ENCODE measurements at regions not wholly inside any gene's neighbourhood (a gene's known extent, or its start where the extent isn't known, plus 50 kb on each side); places are given as distances from the start of the nearest gene placed in this dataset.

DNA sequence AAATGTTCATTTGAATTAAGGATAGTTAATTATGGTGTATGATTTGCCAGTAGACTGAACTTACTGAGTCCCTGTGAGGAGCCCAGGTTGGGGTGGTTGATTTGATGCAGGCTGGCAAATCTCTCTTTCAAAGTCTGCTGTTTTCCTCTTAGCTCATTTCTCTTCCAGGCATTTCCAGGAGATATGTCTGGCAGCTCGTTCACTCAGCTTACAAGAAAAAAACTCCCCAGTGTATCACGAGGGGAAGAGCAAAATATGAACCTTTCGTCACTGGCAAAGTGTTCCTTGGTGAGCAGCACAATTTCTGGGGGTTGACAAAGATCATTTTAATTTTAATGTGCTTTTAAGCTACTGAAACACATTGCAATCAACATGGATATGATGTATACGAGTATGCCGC, 244.2 kb downstream of the CBLL2 start:
- H3K4me1 Mint-ChIP-seq, result no peaks in the 10 kb centered on the region
- H3K4me3 Mint-ChIP-seq, result no peak overlapping the region
- Histone ChIP-seq H3K36me3 (ENCODE audit: control insufficient read depth in 2 of 2, extremely low read depth in 1 of 2, insufficient read depth in 1 of 2, low read length in 1 of 2) (no peaks in the 10 kb centered on the region), H3K4me3 (ENCODE audit: control insufficient read depth in 1 of 2, extremely low read depth in 1 of 2, low read length in 1 of 2) (no peak overlapping the region), H3K4me1 (ENCODE audit: control insufficient read depth in 1 of 2, extremely low read depth in 1 of 2, insufficient read depth in 2 of 2, low read length in 2 of 2) (no peaks in the 10 kb centered on the region), H3K27me3 (replicated peaks in 1 of 2; ENCODE audit: control insufficient read depth in 2 of 2, extremely low read depth in 1 of 2, insufficient read depth in 2 of 2, low read length in 1 of 2) (no peaks in the 10 kb centered on the region), H3K9me3 (no peaks in the 10 kb centered on the region), H3K27ac (ENCODE audit: low read length) (no peak overlapping the region)
- DNase-seq (no peak), ATAC-seq (replicated peaks in 1 of 4) (no peak)
- H3K9me3 Mint-ChIP-seq, result peaks cover 0 to 8% (median 0%) of the 10 kb centered on the region in 3 donors
- no CpG with 5 or more reads among the region's 5 CpGs for WGBS (ENCODE audit: insufficient coverage)
- CTCF ChIA-PET, result no interaction called here
- POLR2A ChIA-PET, result no interaction called here
- H3K36me3 Mint-ChIP-seq, result no peaks in the 10 kb centered on the region
- H3K27ac Mint-ChIP-seq, result no peak overlapping the region
- no peaks in the 10 kb centered on the region for H3K27me3 Mint-ChIP-seq

DNA sequence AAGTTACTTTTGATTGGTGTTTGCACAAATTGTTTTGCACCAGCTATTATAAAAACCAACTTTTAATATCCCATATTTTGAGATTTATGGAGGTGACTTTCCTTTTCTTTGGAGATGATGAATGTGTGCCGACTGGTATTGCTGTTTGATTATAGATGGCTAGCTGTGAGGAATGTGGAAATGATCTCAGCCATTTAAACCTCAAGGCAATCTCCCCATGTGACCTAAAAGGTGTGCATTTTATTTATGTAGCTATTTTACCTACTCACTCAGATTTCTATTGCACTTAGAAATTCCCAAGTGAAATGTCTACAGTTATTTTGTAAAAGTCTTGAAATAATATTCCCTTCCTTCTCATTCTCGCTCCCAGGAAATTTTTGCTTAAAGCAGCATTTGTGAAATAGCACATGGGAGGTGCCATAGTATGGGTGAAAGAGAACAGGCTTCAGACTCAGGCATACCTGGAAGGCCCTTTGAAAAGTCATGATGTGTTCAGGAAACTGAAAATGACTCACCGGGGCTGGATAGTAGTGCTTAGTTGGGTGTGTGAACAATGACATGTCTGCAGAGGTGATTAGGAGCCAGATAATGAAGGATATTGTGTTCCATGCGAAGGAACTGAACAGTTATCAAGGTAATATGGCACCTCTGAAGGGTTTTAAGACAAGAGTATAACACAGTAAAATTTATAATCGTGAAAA, 247.6 kb downstream of the CBLL2 start:
- CTCF ChIA-PET, result no interaction called here
- no peak overlapping the region for H3K4me3 Mint-ChIP-seq

DNA sequence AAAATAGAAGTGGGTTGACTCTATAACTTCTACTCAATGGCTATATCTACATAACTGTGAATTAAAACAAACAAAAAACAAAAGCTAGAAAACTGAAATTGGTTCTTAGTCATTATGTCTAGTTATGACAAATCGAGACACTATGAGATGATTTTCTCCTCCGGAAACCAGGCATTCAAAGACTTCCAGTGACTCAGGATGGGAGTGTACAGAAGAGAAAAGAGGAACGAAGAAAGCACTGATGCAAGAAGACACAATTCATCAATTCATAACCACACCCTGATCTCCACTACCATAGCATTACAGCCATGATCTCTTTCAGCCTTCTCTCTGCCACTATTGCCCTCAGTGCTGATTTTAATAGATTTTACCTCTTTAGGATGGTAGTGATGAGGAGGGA, 253.6 kb downstream of the CBLL2 start:
- Mint-ChIP-seq H3K4me1 (no peaks in the 10 kb centered on the region), H3K36me3 (no peaks in the 10 kb centered on the region), H3K4me3 (no peak overlapping the region), H3K9me3 (peaks cover 0 to 6% (median 0%) of the 10 kb centered on the region in 3 donors), H3K27ac (no peak overlapping the region), H3K27me3 (no peaks in the 10 kb centered on the region)
- DNase-seq, result no peak
- Histone ChIP-seq H3K9me3 (no peaks in the 10 kb centered on the region), H3K4me3 (ENCODE audit: control insufficient read depth in 1 of 2, extremely low read depth in 1 of 2, low read length in 1 of 2) (no peak overlapping the region), H3K36me3 (ENCODE audit: control insufficient read depth in 2 of 2, extremely low read depth in 1 of 2, insufficient read depth in 1 of 2, low read length in 1 of 2) (no peaks in the 10 kb centered on the region), H3K27me3 (replicated peaks in 1 of 2; ENCODE audit: control insufficient read depth in 2 of 2, extremely low read depth in 1 of 2, insufficient read depth in 2 of 2, low read length in 1 of 2) (no peaks in the 10 kb centered on the region), H3K4me1 (ENCODE audit: control insufficient read depth in 1 of 2, extremely low read depth in 1 of 2, insufficient read depth in 2 of 2, low read length in 2 of 2) (no peaks in the 10 kb centered on the region), H3K27ac (ENCODE audit: low read length) (no peak overlapping the region)
- ChIA-PET CTCF (no interaction called here), POLR2A (no interaction called here)
- WGBS (ENCODE audit: insufficient coverage), result no CpG with 5 or more reads among the region's 3 CpGs
- no peak for ATAC-seq (replicated peaks in 1 of 4)

More for the DNA sequence above, 247.6 kb downstream of the CBLL2 start:
- Mint-ChIP-seq H3K9me3 (peaks cover 0 to 8% (median 0%) of the 10 kb centered on the region in 3 donors), H3K36me3 (no peaks in the 10 kb centered on the region), H3K27ac (no peak overlapping the region), H3K27me3 (no peaks in the 10 kb centered on the region), H3K4me1 (no peaks in the 10 kb centered on the region)
- Histone ChIP-seq H3K27ac (ENCODE audit: low read length) (no peak overlapping the region), H3K9me3 (no peaks in the 10 kb centered on the region), H3K36me3 (ENCODE audit: control insufficient read depth in 2 of 2, extremely low read depth in 1 of 2, insufficient read depth in 1 of 2, low read length in 1 of 2) (no peaks in the 10 kb centered on the region), H3K4me1 (ENCODE audit: control insufficient read depth in 1 of 2, extremely low read depth in 1 of 2, insufficient read depth in 2 of 2, low read length in 2 of 2) (no peaks in the 10 kb centered on the region), H3K4me3 (ENCODE audit: control insufficient read depth in 1 of 2, extremely low read depth in 1 of 2, low read length in 1 of 2) (no peak overlapping the region), H3K27me3 (replicated peaks in 1 of 2; ENCODE audit: control insufficient read depth in 2 of 2, extremely low read depth in 1 of 2, insufficient read depth in 2 of 2, low read length in 1 of 2) (no peaks in the 10 kb centered on the region)
- WGBS (ENCODE audit: insufficient coverage), result 50% methylated on average over 1 of the region's 5 CpGs
- POLR2A ChIA-PET, result no interaction called here
- DNase-seq (no peak), ATAC-seq (replicated peaks in 1 of 4) (no peak)

DNA sequence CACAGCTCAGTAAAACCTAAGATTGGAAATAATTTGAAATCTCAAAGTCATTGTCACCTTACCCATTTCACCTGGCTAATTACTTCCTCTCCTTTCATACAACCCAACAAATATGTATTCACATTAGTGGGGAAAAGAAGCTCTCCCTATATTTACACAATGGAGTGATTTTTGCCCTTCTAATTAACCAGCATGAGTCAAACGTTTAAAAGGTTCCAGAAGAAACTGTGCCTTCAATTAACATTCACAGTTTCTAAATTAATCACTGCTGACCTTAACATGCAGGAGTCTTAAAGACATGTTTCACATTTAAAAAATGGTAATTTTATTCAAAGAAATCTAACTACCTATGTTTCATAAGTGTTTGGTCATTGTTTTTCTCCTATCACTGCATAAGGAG, 254.6 kb downstream of the CBLL2 start:
- no peak overlapping the region for H3K4me3 Mint-ChIP-seq
- ChIA-PET CTCF (no interaction called here), POLR2A (no interaction called here)
- H3K9me3 Mint-ChIP-seq, result peaks cover 0 to 6% (median 0%) of the 10 kb centered on the region in 3 donors
- no peaks in the 10 kb centered on the region for H3K9me3 ChIP-seq
- H3K36me3 Mint-ChIP-seq, result no peaks in the 10 kb centered on the region
- no peak overlapping the region for H3K27ac Mint-ChIP-seq
- no peaks in the 10 kb centered on the region for H3K36me3 ChIP-seq (ENCODE audit: control insufficient read depth in 2 of 2, extremely low read depth in 1 of 2, insufficient read depth in 1 of 2, low read length in 1 of 2)
- H3K4me1 Mint-ChIP-seq, result no peaks in the 10 kb centered on the region
- ATAC-seq (replicated peaks in 1 of 4), result no peak
- WGBS (ENCODE audit: insufficient coverage), result no CpG with 5 or more reads among the region's 1 CpG
- H3K4me3 ChIP-seq (ENCODE audit: control insufficient read depth in 1 of 2, extremely low read depth in 1 of 2, low read length in 1 of 2), result no peak overlapping the region
- no peaks in the 10 kb centered on the region for H3K4me1 ChIP-seq (ENCODE audit: control insufficient read depth in 1 of 2, extremely low read depth in 1 of 2, insufficient read depth in 2 of 2, low read length in 2 of 2)
- H3K27me3 ChIP-seq (replicated peaks in 1 of 2; ENCODE audit: control insufficient read depth in 2 of 2, extremely low read depth in 1 of 2, insufficient read depth in 2 of 2, low read length in 1 of 2), result no peaks in the 10 kb centered on the region
- no peak overlapping the region for H3K27ac ChIP-seq (ENCODE audit: low read length)
- no peak for DNase-seq
- H3K27me3 Mint-ChIP-seq, result no peaks in the 10 kb centered on the region

DNA sequence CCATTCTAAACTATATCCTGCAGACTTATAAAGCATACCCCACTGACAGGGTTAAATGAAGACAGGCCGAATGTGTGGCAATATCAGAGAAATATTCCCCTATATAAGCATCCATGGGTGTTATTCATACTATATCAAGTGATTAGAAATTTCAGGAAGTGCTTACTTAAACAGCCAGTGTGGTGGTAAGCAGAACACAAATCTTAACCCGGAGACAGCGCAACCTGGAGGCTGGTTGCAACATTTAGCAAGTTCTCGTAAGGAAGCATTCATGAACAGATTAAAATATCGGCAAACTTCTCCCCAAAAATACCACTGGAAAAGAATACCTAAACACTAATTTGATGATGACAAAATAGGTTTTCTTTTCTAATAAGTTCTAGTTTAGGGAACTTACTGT, 261.2 kb downstream of the CBLL2 start:
- Histone ChIP-seq H3K27ac (ENCODE audit: low read length) (no peak overlapping the region), H3K4me3 (ENCODE audit: control insufficient read depth in 1 of 2, extremely low read depth in 1 of 2, low read length in 1 of 2) (no peak overlapping the region), H3K27me3 (replicated peaks in 1 of 2; ENCODE audit: control insufficient read depth in 2 of 2, extremely low read depth in 1 of 2, insufficient read depth in 2 of 2, low read length in 1 of 2) (no peaks in the 10 kb centered on the region), H3K36me3 (ENCODE audit: control insufficient read depth in 2 of 2, extremely low read depth in 1 of 2, insufficient read depth in 1 of 2, low read length in 1 of 2) (no peaks in the 10 kb centered on the region), H3K9me3 (no peaks in the 10 kb centered on the region), H3K4me1 (ENCODE audit: control insufficient read depth in 1 of 2, extremely low read depth in 1 of 2, insufficient read depth in 2 of 2, low read length in 2 of 2) (no peaks in the 10 kb centered on the region)
- no peak overlapping the region for H3K27ac Mint-ChIP-seq
- H3K36me3 Mint-ChIP-seq, result no peaks in the 10 kb centered on the region
- peaks cover 0 to 3% (median 0%) of the 10 kb centered on the region in 3 donors for H3K9me3 Mint-ChIP-seq
- ATAC-seq (replicated peaks in 1 of 4) (no peak), DNase-seq (no peak)
- no CpG with 5 or more reads among the region's 5 CpGs for WGBS (ENCODE audit: insufficient coverage)
- CTCF ChIA-PET, result no interaction called here
- no peaks in the 10 kb centered on the region for H3K27me3 Mint-ChIP-seq
- H3K4me1 Mint-ChIP-seq, result no peaks in the 10 kb centered on the region
- H3K4me3 Mint-ChIP-seq, result no peak overlapping the region
- POLR2A ChIA-PET, result no interaction called here

DNA sequence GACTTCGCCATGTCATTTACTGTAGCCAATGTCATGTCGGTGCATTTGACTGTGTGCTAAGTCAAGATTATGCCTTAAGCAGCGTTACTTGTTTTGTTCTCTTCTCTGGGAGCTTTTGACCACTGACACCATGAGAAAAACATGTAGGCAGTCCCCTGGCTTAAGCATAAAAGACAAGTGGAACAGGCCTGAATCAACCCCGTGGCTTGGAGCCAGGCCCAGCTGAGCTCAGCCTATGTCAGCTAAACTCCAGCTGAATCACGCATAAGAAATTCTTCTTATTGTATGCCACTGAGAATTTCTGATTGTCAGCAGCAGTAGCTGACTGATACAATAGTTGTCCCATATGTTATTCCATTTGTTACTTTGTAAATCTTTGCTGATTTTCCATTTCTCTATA, 261.9 kb downstream of the CBLL2 start:
- no peak overlapping the region for H3K4me3 Mint-ChIP-seq
- Histone ChIP-seq H3K4me3 (ENCODE audit: control insufficient read depth in 1 of 2, extremely low read depth in 1 of 2, low read length in 1 of 2) (no peak overlapping the region), H3K36me3 (ENCODE audit: control insufficient read depth in 2 of 2, extremely low read depth in 1 of 2, insufficient read depth in 1 of 2, low read length in 1 of 2) (no peaks in the 10 kb centered on the region), H3K27ac (ENCODE audit: low read length) (no peak overlapping the region), H3K4me1 (ENCODE audit: control insufficient read depth in 1 of 2, extremely low read depth in 1 of 2, insufficient read depth in 2 of 2, low read length in 2 of 2) (no peaks in the 10 kb centered on the region), H3K9me3 (no peaks in the 10 kb centered on the region), H3K27me3 (replicated peaks in 1 of 2; ENCODE audit: control insufficient read depth in 2 of 2, extremely low read depth in 1 of 2, insufficient read depth in 2 of 2, low read length in 1 of 2) (no peaks in the 10 kb centered on the region)
- DNase-seq (no peak), ATAC-seq (replicated peaks in 1 of 4) (no peak)
- no peaks in the 10 kb centered on the region for H3K4me1 Mint-ChIP-seq
- POLR2A ChIA-PET, result no interaction called here
- WGBS (ENCODE audit: insufficient coverage), result no CpG with 5 or more reads among the region's 5 CpGs
- CTCF ChIA-PET, result no interaction called here
- H3K27me3 Mint-ChIP-seq, result no peaks in the 10 kb centered on the region
- H3K9me3 Mint-ChIP-seq, result peaks cover 0 to 7% (median 0%) of the 10 kb centered on the region in 3 donors
- H3K27ac Mint-ChIP-seq, result no peak overlapping the region
- H3K36me3 Mint-ChIP-seq, result no peaks in the 10 kb centered on the region

DNA sequence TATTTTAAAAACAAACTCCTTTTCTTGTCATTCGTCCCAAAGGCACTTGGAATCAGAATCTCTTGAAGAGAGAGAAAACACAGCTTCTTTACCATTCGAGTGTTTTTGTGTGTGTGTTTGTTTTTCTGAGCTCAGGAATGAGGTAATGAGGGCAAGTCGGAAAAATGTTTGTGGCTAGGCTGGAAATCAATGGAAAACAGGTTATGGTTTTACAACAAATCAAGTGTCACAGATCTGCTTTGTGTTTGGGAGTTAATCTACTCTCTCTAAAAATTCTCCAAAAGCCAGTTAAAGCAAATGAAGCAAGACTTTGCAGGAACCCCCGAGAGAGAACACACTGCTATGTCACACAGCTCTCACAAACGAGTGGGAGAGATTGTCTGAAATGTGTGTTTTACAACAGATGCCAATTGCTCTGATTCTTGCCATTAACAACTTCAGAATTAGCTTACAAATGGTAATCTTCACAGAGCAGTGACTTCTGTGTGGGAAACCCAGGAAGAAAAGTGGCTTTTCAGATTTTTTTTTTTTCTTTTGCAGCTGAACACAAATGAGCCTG, 264.1 kb downstream of the CBLL2 start:
- DNase-seq (no peak), ATAC-seq (replicated peaks in 1 of 4) (no peak)
- POLR2A ChIA-PET, result no interaction called here
- H3K9me3 Mint-ChIP-seq, result peaks cover 0 to 11% (median 0%) of the 10 kb centered on the region in 3 donors
- no peak overlapping the region for H3K27ac Mint-ChIP-seq
- Histone ChIP-seq H3K27me3 (replicated peaks in 1 of 2; ENCODE audit: control insufficient read depth in 2 of 2, extremely low read depth in 1 of 2, insufficient read depth in 2 of 2, low read length in 1 of 2) (no peaks in the 10 kb centered on the region), H3K27ac (ENCODE audit: low read length) (no peak overlapping the region), H3K4me1 (ENCODE audit: control insufficient read depth in 1 of 2, extremely low read depth in 1 of 2, insufficient read depth in 2 of 2, low read length in 2 of 2) (no peaks in the 10 kb centered on the region), H3K4me3 (ENCODE audit: control insufficient read depth in 1 of 2, extremely low read depth in 1 of 2, low read length in 1 of 2) (no peak overlapping the region), H3K9me3 (no peaks in the 10 kb centered on the region), H3K36me3 (ENCODE audit: control insufficient read depth in 2 of 2, extremely low read depth in 1 of 2, insufficient read depth in 1 of 2, low read length in 1 of 2) (no peaks in the 10 kb centered on the region)
- no peaks in the 10 kb centered on the region for H3K36me3 Mint-ChIP-seq
- no peaks in the 10 kb centered on the region for H3K27me3 Mint-ChIP-seq
- H3K4me1 Mint-ChIP-seq, result no peaks in the 10 kb centered on the region
- CTCF ChIA-PET, result no interaction called here
- no CpG with 5 or more reads among the region's 5 CpGs for WGBS (ENCODE audit: insufficient coverage)
- H3K4me3 Mint-ChIP-seq, result no peak overlapping the region
